Duodenal mucosa (tissue), 2 donors: ENCODE measurements at regions not wholly inside any gene's neighbourhood (a gene's known extent, or its start where the extent isn't known, plus 50 kb on each side); places are given as distances from the start of the nearest gene placed in this dataset.

Source experiments
- H3K27ac ChIP-seq: one replicate; pipeline ENCODE4 v1.7.0; 2013; ENCODE audit warnings: low read depth, low read length
- H3K27me3 ChIP-seq, 2 donors: one replicate each; pipeline ENCODE4 v1.7.0; 2013; ENCODE audit warnings: low read length in 2 of 2, control low read depth in 1 of 2; ENCODE audit not compliant: insufficient read depth in 2 of 2, control insufficient read depth in 1 of 2
- H3K36me3 ChIP-seq, 2 donors: one replicate each; pipeline ENCODE4 v1.7.0; 2013; ENCODE audit warnings: low read length in 2 of 2, control low read depth in 1 of 2; ENCODE audit not compliant: insufficient read depth in 2 of 2, control insufficient read depth in 1 of 2
- H3K4me1 ChIP-seq, 2 donors: one replicate each; pipeline ENCODE4 v1.7.0; 2013; ENCODE audit warnings: low read length in 2 of 2, control low read depth in 1 of 2; ENCODE audit not compliant: insufficient read depth in 2 of 2, control insufficient read depth in 1 of 2
- H3K4me3 ChIP-seq, 2 donors: one replicate each; pipeline ENCODE4 v1.7.0; 2013; ENCODE audit warnings: low read length in 2 of 2, low read depth in 1 of 2
- H3K9ac ChIP-seq, 2 donors: one replicate each; pipeline ENCODE4 v1.7.0; 2013; ENCODE audit warnings: low read length in 2 of 2, low read depth in 1 of 2
- H3K9me3 ChIP-seq, 2 donors: one replicate each; pipeline ENCODE4 v1.7.0; 2013; ENCODE audit warnings: low read length in 2 of 2, control low read depth in 1 of 2; ENCODE audit not compliant: control insufficient read depth in 1 of 2

DNA sequence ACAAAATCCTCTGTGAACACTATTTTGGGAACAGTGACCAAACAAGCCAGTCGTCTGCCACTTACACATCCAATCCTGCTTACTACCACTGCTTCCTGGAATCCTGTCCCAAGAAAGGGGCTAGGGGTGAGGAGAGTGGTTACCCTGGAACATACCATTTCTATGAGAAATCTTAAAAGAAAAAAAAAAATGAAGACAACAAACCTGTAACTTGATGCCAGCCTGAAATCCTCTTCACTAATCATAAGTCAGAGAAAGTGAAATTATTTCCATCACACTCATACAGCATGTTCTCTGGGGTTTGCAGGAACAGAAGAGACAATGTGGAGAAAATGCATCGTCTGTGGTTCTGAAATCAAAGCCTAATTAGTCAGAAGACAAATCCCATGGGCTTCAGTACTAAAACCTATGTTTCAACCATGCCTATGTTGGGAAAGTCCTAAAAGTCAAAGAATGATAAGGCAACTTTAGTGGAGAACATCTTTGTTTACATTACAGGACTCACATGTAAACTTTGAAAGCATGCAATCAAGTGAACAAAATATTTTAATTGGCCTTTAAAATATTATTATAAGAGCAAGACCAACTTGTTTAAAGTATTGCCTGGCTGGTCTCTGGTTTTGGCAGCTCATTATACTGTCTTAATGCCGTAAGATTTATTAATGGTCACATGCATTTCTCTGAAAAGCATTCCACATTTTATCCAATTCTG is 220.7 kb downstream of the LTN1 start:
- Histone ChIP-seq H3K27me3 (no peaks in the 10 kb centered on the region), H3K9ac (no peak overlapping the region), H3K4me3 (no peak overlapping the region), H3K4me1 (no peaks in the 10 kb centered on the region), H3K9me3 (no peaks in the 10 kb centered on the region), H3K27ac (no peak overlapping the region), H3K36me3 (no peaks in the 10 kb centered on the region)

DNA sequence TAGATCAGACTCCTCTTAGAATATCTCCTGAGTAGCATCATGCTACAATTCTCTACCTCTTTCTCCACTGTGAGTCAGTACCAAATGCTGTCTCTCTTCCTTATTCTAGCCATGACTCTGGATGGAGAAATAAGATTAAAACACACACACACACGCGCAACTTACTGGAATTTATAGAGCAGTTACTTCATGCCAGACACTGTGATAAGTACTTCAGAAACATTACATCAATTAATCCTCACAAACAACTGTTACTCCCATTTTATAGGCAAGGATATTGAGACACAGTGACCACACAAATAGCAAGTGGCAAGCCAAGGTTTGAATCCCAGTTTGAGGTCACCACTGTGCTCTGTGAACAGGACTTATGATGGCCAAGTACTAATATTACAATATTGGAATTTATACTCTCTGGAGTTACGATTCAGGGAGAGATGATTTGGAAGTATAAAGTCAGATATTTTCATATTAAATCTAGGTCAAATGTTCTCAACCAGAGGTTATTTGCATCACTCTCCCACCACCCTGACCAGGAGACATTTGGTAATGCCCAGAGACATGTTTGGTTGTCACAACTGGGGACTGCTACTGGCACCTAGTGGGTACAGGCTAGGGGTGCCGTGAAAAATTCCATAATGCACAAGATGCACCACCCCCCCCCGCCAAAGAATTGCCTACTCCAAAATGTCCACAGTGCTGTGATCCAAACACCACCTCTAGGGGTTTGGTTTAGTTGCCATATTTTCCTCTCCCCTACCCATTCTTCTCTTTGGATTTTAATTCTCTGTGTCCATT is 221.6 kb downstream of the LTN1 start:
- no peaks in the 10 kb centered on the region for H3K9me3 ChIP-seq
- no peaks in the 10 kb centered on the region for H3K27me3 ChIP-seq
- H3K27ac ChIP-seq, result no peak overlapping the region
- H3K36me3 ChIP-seq, result no peaks in the 10 kb centered on the region
- no peaks in the 10 kb centered on the region for H3K4me1 ChIP-seq
- no peak overlapping the region for H3K9ac ChIP-seq
- no peak overlapping the region for H3K4me3 ChIP-seq

- Histone ChIP-seq H3K9me3 (peaks cover 0 to 2% of the 10 kb centered on the region in 2 donors), H3K36me3 (no peaks in the 10 kb centered on the region), H3K27ac (peak overlapping the region; percentile 37), H3K27me3 (no peaks in the 10 kb centered on the region), H3K4me3 (no peak overlapping the region), H3K4me1 (no peaks in the 10 kb centered on the region), H3K9ac (no peak overlapping the region)
These were observed 223.0 kb downstream of the LTN1 start for GRCh38 chr21:28769683-28770082.

GRCh38 chr21:28768753-28769152 is 223.9 kb downstream of the LTN1 start:
- Histone ChIP-seq H3K9ac (no peak overlapping the region), H3K4me3 (no peak overlapping the region), H3K4me1 (no peaks in the 10 kb centered on the region), H3K27me3 (no peaks in the 10 kb centered on the region), H3K9me3 (peaks cover 0 to 2% of the 10 kb centered on the region in 2 donors), H3K27ac (no peak overlapping the region), H3K36me3 (no peaks in the 10 kb centered on the region)

GRCh38 chr21:28767523-28767922 is 225.2 kb downstream of the LTN1 start:
- Histone ChIP-seq H3K4me1 (no peaks in the 10 kb centered on the region), H3K9me3 (peaks cover 0 to 2% of the 10 kb centered on the region in 2 donors), H3K9ac (no peak overlapping the region), H3K27ac (no peak overlapping the region), H3K36me3 (no peaks in the 10 kb centered on the region), H3K27me3 (no peaks in the 10 kb centered on the region), H3K4me3 (no peak overlapping the region)

GRCh38 chr21:28763809-28764418 is 228.8 kb downstream of the LTN1 start:
- H3K36me3 ChIP-seq, result no peaks in the 10 kb centered on the region

GRCh38 chr21:28762357-28762735 is 230.3 kb downstream of the LTN1 start:
- H3K27ac ChIP-seq, result no peak overlapping the region
- H3K4me1 ChIP-seq, result no peaks in the 10 kb centered on the region

More at GRCh38 chr21:28763809-28764418, 228.8 kb downstream of the LTN1 start:
- Histone ChIP-seq H3K27me3 (no peaks in the 10 kb centered on the region), H3K9me3 (peaks cover 0 to 2% of the 10 kb centered on the region in 2 donors), H3K9ac (no peak overlapping the region), H3K27ac (no peak overlapping the region), H3K4me1 (no peaks in the 10 kb centered on the region), H3K4me3 (no peak overlapping the region)

DNA sequence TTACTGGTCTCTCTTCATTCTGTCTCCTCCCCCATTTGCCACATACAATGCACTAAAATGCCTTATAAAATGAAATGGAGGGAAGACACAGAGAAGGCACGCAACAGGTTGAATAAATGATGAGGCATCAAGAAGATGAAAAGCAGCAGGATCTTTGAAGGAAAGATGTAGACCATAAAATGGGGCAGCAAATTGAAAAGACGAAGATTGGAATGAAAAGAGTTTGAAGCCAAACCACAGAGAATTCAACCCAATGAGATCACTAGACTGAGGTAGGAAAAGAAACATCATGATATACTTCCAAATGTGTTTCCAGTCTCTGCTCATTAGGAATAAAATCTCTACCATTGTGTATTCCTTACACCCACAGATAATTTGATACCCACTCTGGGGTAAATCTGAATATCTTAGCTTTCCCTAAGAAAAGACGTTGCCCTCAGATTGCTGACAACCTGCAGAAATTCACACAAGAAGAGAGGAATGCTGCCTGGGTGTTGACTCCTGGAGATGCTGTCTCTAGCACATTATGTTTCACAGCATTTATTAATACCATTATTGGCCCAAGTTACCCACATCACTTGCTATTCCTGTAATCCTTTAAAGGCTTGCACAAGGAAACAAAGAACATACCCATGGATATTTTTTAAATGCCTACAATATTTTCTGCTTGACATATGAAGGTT is 230.9 kb downstream of the LTN1 start:
- Histone ChIP-seq H3K9me3 (peaks cover 0 to 2% of the 10 kb centered on the region in 2 donors), H3K4me3 (no peak overlapping the region), H3K36me3 (no peaks in the 10 kb centered on the region), H3K4me1 (no peaks in the 10 kb centered on the region), H3K27ac (no peak overlapping the region), H3K9ac (no peak overlapping the region), H3K27me3 (no peaks in the 10 kb centered on the region)

More at GRCh38 chr21:28762357-28762735, 230.3 kb downstream of the LTN1 start:
- Histone ChIP-seq H3K9ac (no peak overlapping the region), H3K4me3 (no peak overlapping the region), H3K27me3 (no peaks in the 10 kb centered on the region), H3K36me3 (no peaks in the 10 kb centered on the region), H3K9me3 (peaks cover 0 to 2% of the 10 kb centered on the region in 2 donors)

GRCh38 chr21:28758883-28759242 is 233.8 kb downstream of the LTN1 start:
- Histone ChIP-seq H3K9me3 (no peaks in the 10 kb centered on the region), H3K4me1 (no peaks in the 10 kb centered on the region), H3K4me3 (no peak overlapping the region), H3K9ac (no peak overlapping the region), H3K36me3 (no peaks in the 10 kb centered on the region), H3K27ac (no peak overlapping the region), H3K27me3 (no peaks in the 10 kb centered on the region)
